ENCODE measurements at regions not wholly inside any gene's neighbourhood (a gene's known extent, or its start where the extent isn't known, plus 50 kb on each side); places are given as distances from the start of the nearest gene placed in this dataset.
"Not testable (repeated sequence)": the region's sequence is repeated elsewhere in the genome, so short reads cannot be mapped to it uniquely, and the experiment has no call there.

GRCh38 chr2:122244598-122245229, 489.3 kb downstream of the TSN start:
- DNase-seq = no peak

GRCh38 chr2:122249673-122250072, 494.2 kb downstream of the TSN start:
- DNase-seq = no peak

- DNase-seq = no peak
These were observed 495.7 kb downstream of the TSN start for GRCh38 chr2:122251158-122251557.

GRCh38 chr2:122251566-122251965, 496.1 kb downstream of the TSN start:
- DNase-seq = no peak

GRCh38 chr2:122255924-122256323, 500.5 kb downstream of the TSN start:
- no peak for DNase-seq

- no peak for DNase-seq
These were observed 506.5 kb downstream of the TSN start for GRCh38 chr2:122261911-122262310.

GRCh38 chr2:122263746-122264145, 508.3 kb downstream of the TSN start:
- no peak for DNase-seq

GRCh38 chr2:122266636-122267035, 511.2 kb downstream of the TSN start:
- no peak for DNase-seq

- DNase-seq = no peak
These were observed 512.5 kb downstream of the TSN start for GRCh38 chr2:122267947-122268346.

GRCh38 chr2:122273785-122274419, 518.5 kb downstream of the TSN start:
- DNase-seq = no peak

GRCh38 chr2:122277956-122278355, 522.5 kb downstream of the TSN start:
- no peak for DNase-seq

GRCh38 chr2:122300758-122301157, 545.3 kb downstream of the TSN start:
- DNase-seq = peak; percentile 25

- no peak for DNase-seq
These were observed 552.3 kb downstream of the TSN start for GRCh38 chr2:122307763-122308162.

- no peak for DNase-seq
These were observed 559.9 kb downstream of the TSN start for GRCh38 chr2:122315306-122315705.

- no peak for DNase-seq
These were observed 564.2 kb downstream of the TSN start for GRCh38 chr2:122319539-122320132.

GRCh38 chr2:122322815-122323214, 567.4 kb downstream of the TSN start:
- DNase-seq = no peak

- no peak for DNase-seq
These were observed 568.5 kb downstream of the TSN start for GRCh38 chr2:122323927-122324326.

GRCh38 chr2:122326471-122326870, 571.0 kb downstream of the TSN start:
- DNase-seq = no peak

- no peak for DNase-seq
These were observed 573.4 kb downstream of the TSN start for GRCh38 chr2:122328816-122329215.

- no peak for DNase-seq
These were observed 573.8 kb downstream of the TSN start for GRCh38 chr2:122329278-122329677.

GRCh38 chr2:122333932-122334331, 578.5 kb downstream of the TSN start:
- DNase-seq = no peak

- DNase-seq = no peak
These were observed 582.5 kb downstream of the TSN start for GRCh38 chr2:122338000-122338399.

- no peak for DNase-seq
These were observed 584.8 kb downstream of the TSN start for GRCh38 chr2:122340246-122340645.

GRCh38 chr2:122341007-122341406, 585.6 kb downstream of the TSN start:
- DNase-seq = no peak

- not testable (repeated sequence) for DNase-seq
These were observed 596.7 kb downstream of the TSN start for GRCh38 chr2:122352151-122352550.

Measured in GDM1 (cell line).